ENCODE measurements at regions not wholly inside any gene's neighbourhood (a gene's known extent, or its start where the extent isn't known, plus 50 kb on each side); places are given as distances from the start of the nearest gene placed in this dataset.

DNA sequence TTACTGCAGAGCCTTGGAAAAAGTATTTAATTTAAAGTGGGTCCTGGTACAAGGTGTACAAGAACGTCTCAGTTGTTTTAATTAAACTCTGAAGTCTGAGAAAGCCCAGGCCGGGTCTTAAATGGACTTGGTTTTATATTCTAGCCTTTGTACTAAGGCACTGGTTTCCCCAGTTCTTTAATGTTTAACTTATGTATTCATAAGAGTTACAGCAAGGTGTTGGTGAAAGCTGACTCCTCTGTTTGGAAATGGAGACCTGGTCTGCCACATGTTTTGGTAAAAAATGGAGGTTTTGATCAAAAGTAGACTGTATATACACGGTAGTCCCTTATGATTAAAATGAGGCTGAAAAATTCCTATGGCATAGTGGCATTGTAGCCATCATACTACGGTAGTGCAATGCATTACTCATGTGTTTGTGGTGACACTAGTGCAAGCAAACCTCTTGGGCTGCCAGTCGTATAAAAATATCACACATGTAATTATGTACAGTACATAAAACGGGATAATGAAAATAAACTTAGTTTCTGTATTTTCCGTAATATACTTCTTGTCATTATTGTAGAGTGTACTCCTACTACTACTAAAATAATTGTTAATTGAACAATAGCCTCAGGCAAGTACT is 883.4 kb upstream of the SPRY2 start:
- Histone ChIP-seq H3K4me3 (ENCODE audit: low read depth in 1 of 3, low read length in 3 of 3) (no peak overlapping the region), H3K27ac (ENCODE audit: low read depth in 1 of 2, low read length in 2 of 2) (no peak overlapping the region), H3K9ac (ENCODE audit: low read depth in 1 of 2, low read length in 2 of 2) (no peak overlapping the region), H3K9me3 (ENCODE audit: control insufficient read depth in 4 of 4, low read length in 3 of 4) (no peaks in the 10 kb centered on the region), H3K36me3 (ENCODE audit: control insufficient read depth in 4 of 4, insufficient read depth in 3 of 4, low read depth in 1 of 4, low read length in 3 of 4) (no peaks in the 10 kb centered on the region), H3K27me3 (ENCODE audit: control insufficient read depth in 4 of 4, insufficient read depth in 4 of 4, low read length in 3 of 4) (no peaks in the 10 kb centered on the region), H3K4me1 (ENCODE audit: control insufficient read depth in 4 of 4, insufficient read depth in 4 of 4, low read length in 3 of 4) (no peaks in the 10 kb centered on the region)
- TF ChIP-seq GABPA (IDR thresholded peaks at IDR 0.05 in 1 of 2, conservative IDR thresholded peaks at IDR 0.05 in 1 of 2) = no peak
- no peak for TF ChIP-seq HNF4G (IDR thresholded peaks at IDR 0.05)
- no peak for TF ChIP-seq HNF4A (conservative IDR thresholded peaks at IDR 0.05)
- TF ChIP-seq SP1 (IDR thresholded peaks at IDR 0.05) = no peak
- no peak for TF ChIP-seq NR2F2 (IDR thresholded peaks at IDR 0.05)
- TF ChIP-seq JUND (IDR thresholded peaks at IDR 0.05) = no peak
- TF ChIP-seq RXRA (IDR thresholded peaks at IDR 0.05) = no peak
- TF ChIP-seq, protein P1, sequence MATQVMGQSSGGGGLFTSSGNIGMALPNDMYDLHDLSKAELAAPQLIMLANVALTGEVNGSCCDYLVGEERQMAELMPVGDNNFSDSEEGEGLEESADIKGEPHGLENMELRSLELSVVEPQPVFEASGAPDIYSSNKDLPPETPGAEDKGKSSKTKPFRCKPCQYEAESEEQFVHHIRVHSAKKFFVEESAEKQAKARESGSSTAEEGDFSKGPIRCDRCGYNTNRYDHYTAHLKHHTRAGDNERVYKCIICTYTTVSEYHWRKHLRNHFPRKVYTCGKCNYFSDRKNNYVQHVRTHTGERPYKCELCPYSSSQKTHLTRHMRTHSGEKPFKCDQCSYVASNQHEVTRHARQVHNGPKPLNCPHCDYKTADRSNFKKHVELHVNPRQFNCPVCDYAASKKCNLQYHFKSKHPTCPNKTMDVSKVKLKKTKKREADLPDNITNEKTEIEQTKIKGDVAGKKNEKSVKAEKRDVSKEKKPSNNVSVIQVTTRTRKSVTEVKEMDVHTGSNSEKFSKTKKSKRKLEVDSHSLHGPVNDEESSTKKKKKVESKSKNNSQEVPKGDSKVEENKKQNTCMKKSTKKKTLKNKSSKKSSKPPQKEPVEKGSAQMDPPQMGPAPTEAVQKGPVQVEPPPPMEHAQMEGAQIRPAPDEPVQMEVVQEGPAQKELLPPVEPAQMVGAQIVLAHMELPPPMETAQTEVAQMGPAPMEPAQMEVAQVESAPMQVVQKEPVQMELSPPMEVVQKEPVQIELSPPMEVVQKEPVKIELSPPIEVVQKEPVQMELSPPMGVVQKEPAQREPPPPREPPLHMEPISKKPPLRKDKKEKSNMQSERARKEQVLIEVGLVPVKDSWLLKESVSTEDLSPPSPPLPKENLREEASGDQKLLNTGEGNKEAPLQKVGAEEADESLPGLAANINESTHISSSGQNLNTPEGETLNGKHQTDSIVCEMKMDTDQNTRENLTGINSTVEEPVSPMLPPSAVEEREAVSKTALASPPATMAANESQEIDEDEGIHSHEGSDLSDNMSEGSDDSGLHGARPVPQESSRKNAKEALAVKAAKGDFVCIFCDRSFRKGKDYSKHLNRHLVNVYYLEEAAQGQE (IDR thresholded peaks at IDR 0.05) = no peak
- DNase-seq (ENCODE audit: low spot score) = no peak
- WGBS = 66% methylated on average over 7 of the region's 7 CpGs

DNA sequence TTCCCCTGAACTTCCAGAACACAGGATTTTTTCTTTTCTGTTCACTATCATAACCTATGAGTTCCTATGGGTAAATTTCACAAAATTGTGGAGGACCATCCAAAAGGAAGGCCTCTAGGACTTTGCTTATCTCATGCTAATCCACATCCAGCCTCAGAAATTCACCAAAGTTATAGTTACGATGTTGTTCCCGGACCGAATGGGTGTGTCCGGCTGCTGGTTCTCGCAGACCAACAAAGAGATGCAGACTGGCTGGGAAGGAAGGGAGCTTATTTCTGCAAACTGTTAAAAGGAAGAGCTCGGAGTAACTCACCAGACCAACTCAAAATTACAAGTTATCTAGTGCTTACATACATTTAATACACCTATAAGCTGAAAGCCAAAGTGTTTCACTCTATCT is 882.9 kb upstream of the SPRY2 start:
- no peaks in the 10 kb centered on the region for H3K4me1 ChIP-seq (ENCODE audit: control insufficient read depth in 4 of 4, insufficient read depth in 4 of 4, low read length in 3 of 4)
- H3K9ac ChIP-seq (ENCODE audit: low read depth in 1 of 2, low read length in 2 of 2) = no peak overlapping the region
- no peak overlapping the region for H3K27ac ChIP-seq (ENCODE audit: low read depth in 1 of 2, low read length in 2 of 2)
- H3K27me3 ChIP-seq (ENCODE audit: control insufficient read depth in 4 of 4, insufficient read depth in 4 of 4, low read length in 3 of 4) = no peaks in the 10 kb centered on the region
- no peaks in the 10 kb centered on the region for H3K9me3 ChIP-seq (ENCODE audit: control insufficient read depth in 4 of 4, low read length in 3 of 4)
- H3K4me3 ChIP-seq (ENCODE audit: low read depth in 1 of 3, low read length in 3 of 3) = no peak overlapping the region
- no peaks in the 10 kb centered on the region for H3K36me3 ChIP-seq (ENCODE audit: control insufficient read depth in 4 of 4, insufficient read depth in 3 of 4, low read depth in 1 of 4, low read length in 3 of 4)
- TF ChIP-seq, protein P2, sequence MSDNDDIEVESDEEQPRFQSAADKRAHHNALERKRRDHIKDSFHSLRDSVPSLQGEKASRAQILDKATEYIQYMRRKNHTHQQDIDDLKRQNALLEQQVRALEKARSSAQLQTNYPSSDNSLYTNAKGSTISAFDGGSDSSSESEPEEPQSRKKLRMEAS (IDR thresholded peaks at IDR 0.05) = no peak
- TF ChIP-seq RXRA (IDR thresholded peaks at IDR 0.05) (no peak), RAD21 (IDR thresholded peaks at IDR 0.05) (no peak), JUND (IDR thresholded peaks at IDR 0.05) (no peak), FOXA1 (IDR thresholded peaks at IDR 0.05) (no peak), NR2F2 (IDR thresholded peaks at IDR 0.05) (no peak), TAF1 (conservative IDR thresholded peaks at IDR 0.05) (no peak), FOXA2 (IDR thresholded peaks at IDR 0.05) (no peak)
- TF ChIP-seq, protein P1 (IDR thresholded peaks at IDR 0.05) = no peak
- TF ChIP-seq, protein P3, sequence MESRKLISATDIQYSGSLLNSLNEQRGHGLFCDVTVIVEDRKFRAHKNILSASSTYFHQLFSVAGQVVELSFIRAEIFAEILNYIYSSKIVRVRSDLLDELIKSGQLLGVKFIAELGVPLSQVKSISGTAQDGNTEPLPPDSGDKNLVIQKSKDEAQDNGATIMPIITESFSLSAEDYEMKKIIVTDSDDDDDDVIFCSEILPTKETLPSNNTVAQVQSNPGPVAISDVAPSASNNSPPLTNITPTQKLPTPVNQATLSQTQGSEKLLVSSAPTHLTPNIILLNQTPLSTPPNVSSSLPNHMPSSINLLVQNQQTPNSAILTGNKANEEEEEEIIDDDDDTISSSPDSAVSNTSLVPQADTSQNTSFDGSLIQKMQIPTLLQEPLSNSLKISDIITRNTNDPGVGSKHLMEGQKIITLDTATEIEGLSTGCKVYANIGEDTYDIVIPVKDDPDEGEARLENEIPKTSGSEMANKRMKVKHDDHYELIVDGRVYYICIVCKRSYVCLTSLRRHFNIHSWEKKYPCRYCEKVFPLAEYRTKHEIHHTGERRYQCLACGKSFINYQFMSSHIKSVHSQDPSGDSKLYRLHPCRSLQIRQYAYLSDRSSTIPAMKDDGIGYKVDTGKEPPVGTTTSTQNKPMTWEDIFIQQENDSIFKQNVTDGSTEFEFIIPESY (IDR thresholded peaks at IDR 0.05) = no peak
- TF ChIP-seq, protein P4, sequence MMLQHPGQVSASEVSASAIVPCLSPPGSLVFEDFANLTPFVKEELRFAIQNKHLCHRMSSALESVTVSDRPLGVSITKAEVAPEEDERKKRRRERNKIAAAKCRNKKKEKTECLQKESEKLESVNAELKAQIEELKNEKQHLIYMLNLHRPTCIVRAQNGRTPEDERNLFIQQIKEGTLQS (IDR thresholded peaks at IDR 0.05) = no peak
- TF ChIP-seq, protein P5, sequence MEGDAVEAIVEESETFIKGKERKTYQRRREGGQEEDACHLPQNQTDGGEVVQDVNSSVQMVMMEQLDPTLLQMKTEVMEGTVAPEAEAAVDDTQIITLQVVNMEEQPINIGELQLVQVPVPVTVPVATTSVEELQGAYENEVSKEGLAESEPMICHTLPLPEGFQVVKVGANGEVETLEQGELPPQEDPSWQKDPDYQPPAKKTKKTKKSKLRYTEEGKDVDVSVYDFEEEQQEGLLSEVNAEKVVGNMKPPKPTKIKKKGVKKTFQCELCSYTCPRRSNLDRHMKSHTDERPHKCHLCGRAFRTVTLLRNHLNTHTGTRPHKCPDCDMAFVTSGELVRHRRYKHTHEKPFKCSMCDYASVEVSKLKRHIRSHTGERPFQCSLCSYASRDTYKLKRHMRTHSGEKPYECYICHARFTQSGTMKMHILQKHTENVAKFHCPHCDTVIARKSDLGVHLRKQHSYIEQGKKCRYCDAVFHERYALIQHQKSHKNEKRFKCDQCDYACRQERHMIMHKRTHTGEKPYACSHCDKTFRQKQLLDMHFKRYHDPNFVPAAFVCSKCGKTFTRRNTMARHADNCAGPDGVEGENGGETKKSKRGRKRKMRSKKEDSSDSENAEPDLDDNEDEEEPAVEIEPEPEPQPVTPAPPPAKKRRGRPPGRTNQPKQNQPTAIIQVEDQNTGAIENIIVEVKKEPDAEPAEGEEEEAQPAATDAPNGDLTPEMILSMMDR (IDR thresholded peaks at IDR 0.05; ENCODE audit: low read depth, low read length, missing input control) = no peak
- DNase-seq (ENCODE audit: low spot score) = no peak
- WGBS = 82% methylated on average over 6 of the region's 6 CpGs
